ENCODE measurements at regions not wholly inside any gene's neighbourhood (a gene's known extent, or its start where the extent isn't known, plus 50 kb on each side); places are given as distances from the start of the nearest gene placed in this dataset.

- no peak overlapping the region for H4K12ac ChIP-seq (ENCODE audit: low read depth, low read length)
- no peak for DNase-seq
- H3K27me3 ChIP-seq (ENCODE audit: insufficient read depth, low read length) = no peaks in the 10 kb centered on the region
- no peaks in the 10 kb centered on the region for H3K36me3 ChIP-seq (ENCODE audit: control insufficient read depth in 1 of 2, insufficient read depth in 2 of 2, low read length in 2 of 2)
- peaks cover 2% of the 10 kb centered on the region for H3K79me1 ChIP-seq (ENCODE audit: low read length)
- H3K18ac ChIP-seq (ENCODE audit: low read length) = no peak overlapping the region
- H3K4me3 ChIP-seq (ENCODE audit: low read depth, low read length) = no peak overlapping the region
- no peak overlapping the region for H2BK5ac ChIP-seq (ENCODE audit: low read depth, low read length, poor library complexity)
- peaks cover 2% of the 10 kb centered on the region for H3K9me3 ChIP-seq (ENCODE audit: insufficient read depth, low read depth, low read length)
- H3K14ac ChIP-seq (ENCODE audit: low read length) = no peak overlapping the region
- H3K27ac ChIP-seq (ENCODE audit: low read depth, low read length) = no peak overlapping the region
- H4K91ac ChIP-seq (ENCODE audit: low read depth, low read length) = no peak overlapping the region
- H2BK120ac ChIP-seq (ENCODE audit: insufficient read depth, low read length, poor library complexity) = no peak overlapping the region
- H2BK12ac ChIP-seq (ENCODE audit: low read length) = no peak overlapping the region
- no peak overlapping the region for H3K9ac ChIP-seq (ENCODE audit: low read length)
- no peak overlapping the region for H2AFZ ChIP-seq (ENCODE audit: insufficient read depth, low read length, poor library complexity)
- H3K79me2 ChIP-seq (ENCODE audit: control insufficient read depth, insufficient read depth, low read length, poor library complexity) = no peaks in the 10 kb centered on the region
- H3K4ac ChIP-seq (ENCODE audit: low read depth, low read length) = no peak overlapping the region
- WGBS (ENCODE audit: extremely low coverage, insufficient coverage, insufficient read length) = no CpG with 5 or more reads among the region's 3 CpGs
- no peak overlapping the region for H2AK5ac ChIP-seq (ENCODE audit: low read length)
- no peak overlapping the region for H3K23ac ChIP-seq (ENCODE audit: low read length)
- H3K4me1 ChIP-seq (ENCODE audit: control insufficient read depth in 1 of 2, insufficient read depth in 2 of 2, low read length in 2 of 2) = peaks cover 0 to 4% of the 10 kb centered on the region in 2 experiments
- no peak overlapping the region for H4K8ac ChIP-seq (ENCODE audit: low read depth, low read length)
- no peak overlapping the region for H3K4me2 ChIP-seq (ENCODE audit: low read length)
Observed at GRCh38 chr17:69858460-69858859, 216.6 kb upstream of the KCNJ16 start.

- Histone ChIP-seq H3K23ac (ENCODE audit: low read length) (no peak overlapping the region), H3K27me3 (ENCODE audit: insufficient read depth, low read length) (no peaks in the 10 kb centered on the region), H4K8ac (ENCODE audit: low read depth, low read length) (no peak overlapping the region), H3K9me3 (ENCODE audit: insufficient read depth, low read depth, low read length) (peaks cover 2% of the 10 kb centered on the region), H3K4me3 (ENCODE audit: low read depth, low read length) (no peak overlapping the region), H2BK5ac (ENCODE audit: low read depth, low read length, poor library complexity) (no peak overlapping the region), H3K9ac (ENCODE audit: low read length) (no peak overlapping the region), H3K18ac (ENCODE audit: low read length) (no peak overlapping the region), H3K36me3 (ENCODE audit: control insufficient read depth in 1 of 2, insufficient read depth in 2 of 2, low read length in 2 of 2) (no peaks in the 10 kb centered on the region), H2AK5ac (ENCODE audit: low read length) (no peak overlapping the region), H3K79me1 (ENCODE audit: low read length) (no peaks in the 10 kb centered on the region), H3K4ac (ENCODE audit: low read depth, low read length) (no peak overlapping the region), H3K14ac (ENCODE audit: low read length) (no peak overlapping the region), H3K4me1 (ENCODE audit: control insufficient read depth in 1 of 2, insufficient read depth in 2 of 2, low read length in 2 of 2) (no peaks in the 10 kb centered on the region), H2BK12ac (ENCODE audit: low read length) (no peak overlapping the region), H4K91ac (ENCODE audit: low read depth, low read length) (no peak overlapping the region), H2BK120ac (ENCODE audit: insufficient read depth, low read length, poor library complexity) (no peak overlapping the region), H3K79me2 (ENCODE audit: control insufficient read depth, insufficient read depth, low read length, poor library complexity) (no peaks in the 10 kb centered on the region), H3K4me2 (ENCODE audit: low read length) (no peak overlapping the region), H3K27ac (ENCODE audit: low read depth, low read length) (no peak overlapping the region), H2AFZ (ENCODE audit: insufficient read depth, low read length, poor library complexity) (no peak overlapping the region), H4K12ac (ENCODE audit: low read depth, low read length) (no peak overlapping the region)
- WGBS (ENCODE audit: extremely low coverage, insufficient coverage, insufficient read length) = no CpG with 5 or more reads among the region's 3 CpGs
- DNase-seq = no peak
Observed at GRCh38 chr17:69860142-69860680, 214.8 kb upstream of the KCNJ16 start.

- H2AFZ ChIP-seq (ENCODE audit: insufficient read depth, low read length, poor library complexity) = no peak overlapping the region
- no peak overlapping the region for H3K18ac ChIP-seq (ENCODE audit: low read length)
- WGBS (ENCODE audit: extremely low coverage, insufficient coverage, insufficient read length) = 100% methylated on average over 1 of the region's 2 CpGs
- no peak overlapping the region for H3K4me3 ChIP-seq (ENCODE audit: low read depth, low read length)
- H3K9ac ChIP-seq (ENCODE audit: low read length) = no peak overlapping the region
- H4K12ac ChIP-seq (ENCODE audit: low read depth, low read length) = no peak overlapping the region
- no peak overlapping the region for H3K27ac ChIP-seq (ENCODE audit: low read depth, low read length)
- H4K91ac ChIP-seq (ENCODE audit: low read depth, low read length) = no peak overlapping the region
- H3K4me1 ChIP-seq (ENCODE audit: control insufficient read depth in 1 of 2, insufficient read depth in 2 of 2, low read length in 2 of 2) = peaks cover 6 to 10% of the 10 kb centered on the region in 2 experiments
- H2AK5ac ChIP-seq (ENCODE audit: low read length) = no peak overlapping the region
- no peak overlapping the region for H3K14ac ChIP-seq (ENCODE audit: low read length)
- no peak overlapping the region for H2BK120ac ChIP-seq (ENCODE audit: insufficient read depth, low read length, poor library complexity)
- H3K36me3 ChIP-seq (ENCODE audit: control insufficient read depth in 1 of 2, insufficient read depth in 2 of 2, low read length in 2 of 2) = no peaks in the 10 kb centered on the region
- no peak overlapping the region for H3K4me2 ChIP-seq (ENCODE audit: low read length)
- no peak overlapping the region for H2BK12ac ChIP-seq (ENCODE audit: low read length)
- H3K23ac ChIP-seq (ENCODE audit: low read length) = no peak overlapping the region
- no peak overlapping the region for H4K8ac ChIP-seq (ENCODE audit: low read depth, low read length)
- no peaks in the 10 kb centered on the region for H3K27me3 ChIP-seq (ENCODE audit: insufficient read depth, low read length)
- peaks cover 1% of the 10 kb centered on the region for H3K9me3 ChIP-seq (ENCODE audit: insufficient read depth, low read depth, low read length)
- no peaks in the 10 kb centered on the region for H3K79me2 ChIP-seq (ENCODE audit: control insufficient read depth, insufficient read depth, low read length, poor library complexity)
- H3K79me1 ChIP-seq (ENCODE audit: low read length) = peaks cover 4% of the 10 kb centered on the region
- no peak overlapping the region for H3K4ac ChIP-seq (ENCODE audit: low read depth, low read length)
- no peak for DNase-seq
- no peak overlapping the region for H2BK5ac ChIP-seq (ENCODE audit: low read depth, low read length, poor library complexity)
Observed at GRCh38 chr17:69864462-69864861, 210.6 kb upstream of the KCNJ16 start.

GRCh38 chr17:69869667-69870066 lies 205.4 kb upstream of the KCNJ16 start:
- peak overlapping the region; percentile 5 for H2BK120ac ChIP-seq (ENCODE audit: insufficient read depth, low read length, poor library complexity)
- no peaks in the 10 kb centered on the region for H3K9me3 ChIP-seq (ENCODE audit: insufficient read depth, low read depth, low read length)
- no peak overlapping the region for H3K18ac ChIP-seq (ENCODE audit: low read length)
- no peak overlapping the region for H2BK5ac ChIP-seq (ENCODE audit: low read depth, low read length, poor library complexity)
- H2BK12ac ChIP-seq (ENCODE audit: low read length) = no peak overlapping the region
- no peaks in the 10 kb centered on the region for H3K27me3 ChIP-seq (ENCODE audit: insufficient read depth, low read length)
- H3K79me1 ChIP-seq (ENCODE audit: low read length) = peaks cover 10% of the 10 kb centered on the region
- DNase-seq = no peak
- no peak overlapping the region for H3K23ac ChIP-seq (ENCODE audit: low read length)
- no CpG with 5 or more reads among the region's 1 CpG for WGBS (ENCODE audit: extremely low coverage, insufficient coverage, insufficient read length)
- no peak overlapping the region for H3K14ac ChIP-seq (ENCODE audit: low read length)
- H3K79me2 ChIP-seq (ENCODE audit: control insufficient read depth, insufficient read depth, low read length, poor library complexity) = no peaks in the 10 kb centered on the region
- H3K4me3 ChIP-seq (ENCODE audit: low read depth, low read length) = no peak overlapping the region
- no peak overlapping the region for H4K12ac ChIP-seq (ENCODE audit: low read depth, low read length)
- peaks cover 10 to 21% of the 10 kb centered on the region in 2 experiments for H3K4me1 ChIP-seq (ENCODE audit: control insufficient read depth in 1 of 2, insufficient read depth in 2 of 2, low read length in 2 of 2)
- H2AFZ ChIP-seq (ENCODE audit: insufficient read depth, low read length, poor library complexity) = no peak overlapping the region
- no peak overlapping the region for H3K4ac ChIP-seq (ENCODE audit: low read depth, low read length)
- H3K4me2 ChIP-seq (ENCODE audit: low read length) = no peak overlapping the region
- H4K8ac ChIP-seq (ENCODE audit: low read depth, low read length) = no peak overlapping the region
- H3K27ac ChIP-seq (ENCODE audit: low read depth, low read length) = peak overlapping the region; percentile 52
- H3K9ac ChIP-seq (ENCODE audit: low read length) = no peak overlapping the region
- H2AK5ac ChIP-seq (ENCODE audit: low read length) = no peak overlapping the region
- H3K36me3 ChIP-seq (ENCODE audit: control insufficient read depth in 1 of 2, insufficient read depth in 2 of 2, low read length in 2 of 2) = no peaks in the 10 kb centered on the region
- H4K91ac ChIP-seq (ENCODE audit: low read depth, low read length) = peak overlapping the region; percentile 66
